PC-3 (cell line): ENCODE measurements at regions not wholly inside any gene's neighbourhood (a gene's known extent, or its start where the extent isn't known, plus 50 kb on each side); places are given as distances from the start of the nearest gene placed in this dataset.

Experiments
- ATAC-seq: fragments of 200-7000 bp; cut with Tn5 transposase; 2 replicates; pipeline ENCODE4 v1.9.1; 2020; ENCODE audit warnings: mild to moderate bottlenecking, moderate library complexity
- BruUV-seq: library from RNA; stranded (reverse); fragments of 400-500 nt; replicated peaks from 2 replicates; lab custom pipeline; 2021; lab: Mats Ljungman, UMichigan
- CTCF ChIA-PET: fragments of 300-600 bp; sonication (Branson Sonifier 250); formaldehyde crosslinking; loops from one replicate; lab custom pipeline; 2022; ENCODE audit warnings: antibody characterized with exemption; lab: Charles Lee
- POLR2A ChIA-PET: fragments of 300-600 bp; sonication (Branson Sonifier 250); formaldehyde crosslinking; loops from one replicate; lab custom pipeline; 2022; ENCODE audit warnings: antibody characterized with exemption; ENCODE audit not compliant: unreplicated experiment; lab: Charles Lee
- DNase-seq: peaks from one replicate; pipeline ENCODE4 v3.0.0-alpha.2; 2015
- H2AFZ ChIP-seq: fragments of 300-600 bp; sonication (generic); 2 replicates; pipeline ENCODE4 v1.6.0; 2016; ENCODE audit warnings: antibody characterized with exemption, low read length
- H3F3A ChIP-seq: fragments of 300-600 bp; sonication (generic); one replicate; pipeline ENCODE4 v1.6.0; 2017; ENCODE audit warnings: antibody characterized with exemption, low read length, control low read depth, mild to moderate bottlenecking; ENCODE audit not compliant: unreplicated experiment
- H3K27ac ChIP-seq: fragments of 300-600 bp; sonication (generic); 2 replicates; pipeline ENCODE4 v1.5.1; 2016; ENCODE audit warnings: mild to moderate bottlenecking, low read length
- H3K27me3 ChIP-seq: fragments of 300-600 bp; sonication (generic); 2 replicates; pipeline ENCODE4 v1.6.1; 2016; ENCODE audit warnings: low read length, mixed read lengths
- H3K36me3 ChIP-seq: fragments of 300-600 bp; sonication (generic); 2 replicates; pipeline ENCODE4 v1.6.1; 2016; ENCODE audit warnings: low read depth, mixed run types, low read length, mixed read lengths
- H3K4me1 ChIP-seq: fragments of 300-600 bp; sonication (generic); 2 replicates; pipeline ENCODE4 v1.5.1; 2016; ENCODE audit warnings: low read length; ENCODE audit not compliant: insufficient read depth
- H3K4me2 ChIP-seq: fragments of 300-600 bp; sonication (generic); 2 replicates; pipeline ENCODE4 v1.6.0; 2016; ENCODE audit warnings: low read length
- H3K4me3 ChIP-seq: fragments of 300-600 bp; sonication (generic); 2 replicates; pipeline ENCODE4 v1.5.1; 2016; ENCODE audit warnings: mild to moderate bottlenecking, low read length, mixed read lengths
- H3K79me2 ChIP-seq: fragments of 300-600 bp; sonication (generic); 2 replicates; pipeline ENCODE4 v1.6.1; 2017; ENCODE audit warnings: low read length, mixed read lengths
- H3K9ac ChIP-seq: fragments of 300-600 bp; sonication (generic); 2 replicates; pipeline ENCODE4 v1.6.0; 2016; ENCODE audit warnings: mild to moderate bottlenecking, low read length
- H3K9me2 ChIP-seq: fragments of 300-600 bp; sonication (generic); replicated peaks from 2 replicates; pipeline ENCODE4 v1.6.1; 2016; ENCODE audit warnings: mixed run types, low read length, mixed read lengths
- H3K9me3 ChIP-seq: fragments of 300-600 bp; sonication (generic); 2 replicates; pipeline ENCODE4 v1.6.1; 2016; ENCODE audit warnings: low read length, mixed read lengths
- H4K20me1 ChIP-seq: fragments of 300-600 bp; sonication (generic); 2 replicates; pipeline ENCODE4 v1.6.1; 2016; ENCODE audit warnings: low read length, mixed read lengths
- EZH2 ChIP-seq: fragments of 300-600 bp; sonication (generic); IDR thresholded peaks from one replicate; pipeline ENCODE4 v1.6.1; 2017; ENCODE audit warnings: antibody characterized with exemption, mild to moderate bottlenecking, low read length; ENCODE audit not compliant: unreplicated experiment
- EZH2phosphoT487 ChIP-seq: fragments of 300-600 bp; sonication (generic); IDR thresholded peaks from 2 replicates; pipeline ENCODE4 v1.6.1; 2018; ENCODE audit warnings: mild to moderate bottlenecking, antibody characterized with exemption, low read length, borderline replicate concordance
- intact Hi-C: fragments of 100-400 bp; cut with micrococcal nuclease; formaldehyde crosslinking; loops from 2 replicates; pipeline ENCODE4 v1.9.0; 2023
- TF ChIP-seq, protein P1 (sequence below): fragments of 300-600 bp; sonication (generic); conservative IDR thresholded peaks from 2 replicates; pipeline ENCODE4 v1.5.1; 2017; ENCODE audit warnings: antibody characterized with exemption, low read depth, mild to moderate bottlenecking, low read length

DNA sequence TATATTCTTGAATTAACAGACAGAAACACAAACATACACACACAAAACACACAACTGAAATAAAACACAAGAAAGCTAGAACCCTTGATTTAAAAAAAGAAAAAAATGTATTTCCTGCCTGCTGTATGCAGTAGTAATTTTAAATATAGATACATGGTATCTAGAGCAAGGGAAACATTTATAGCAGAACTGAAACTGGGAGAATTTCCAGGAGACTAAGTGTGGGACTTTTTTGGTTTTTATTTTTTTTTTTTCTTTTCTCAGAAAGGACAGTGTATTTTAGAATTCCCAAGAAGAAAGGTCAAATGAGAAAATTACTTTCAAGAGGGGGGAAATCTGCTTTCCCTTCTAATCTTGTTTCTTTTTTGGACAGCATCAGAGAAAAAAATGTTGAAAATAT, 558.9 kb upstream of the PKDCC start:
- H3K4me3 ChIP-seq: no peak overlapping the region
- ATAC-seq (no peak), DNase-seq (no peak)
- TF ChIP-seq EZH2phosphoT487 (no peak), EZH2 (no peak)
- TF ChIP-seq, protein P1, sequence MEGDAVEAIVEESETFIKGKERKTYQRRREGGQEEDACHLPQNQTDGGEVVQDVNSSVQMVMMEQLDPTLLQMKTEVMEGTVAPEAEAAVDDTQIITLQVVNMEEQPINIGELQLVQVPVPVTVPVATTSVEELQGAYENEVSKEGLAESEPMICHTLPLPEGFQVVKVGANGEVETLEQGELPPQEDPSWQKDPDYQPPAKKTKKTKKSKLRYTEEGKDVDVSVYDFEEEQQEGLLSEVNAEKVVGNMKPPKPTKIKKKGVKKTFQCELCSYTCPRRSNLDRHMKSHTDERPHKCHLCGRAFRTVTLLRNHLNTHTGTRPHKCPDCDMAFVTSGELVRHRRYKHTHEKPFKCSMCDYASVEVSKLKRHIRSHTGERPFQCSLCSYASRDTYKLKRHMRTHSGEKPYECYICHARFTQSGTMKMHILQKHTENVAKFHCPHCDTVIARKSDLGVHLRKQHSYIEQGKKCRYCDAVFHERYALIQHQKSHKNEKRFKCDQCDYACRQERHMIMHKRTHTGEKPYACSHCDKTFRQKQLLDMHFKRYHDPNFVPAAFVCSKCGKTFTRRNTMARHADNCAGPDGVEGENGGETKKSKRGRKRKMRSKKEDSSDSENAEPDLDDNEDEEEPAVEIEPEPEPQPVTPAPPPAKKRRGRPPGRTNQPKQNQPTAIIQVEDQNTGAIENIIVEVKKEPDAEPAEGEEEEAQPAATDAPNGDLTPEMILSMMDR: no peak
- ChIA-PET CTCF (no interaction called here), POLR2A (no interaction called here)
- H3K9ac ChIP-seq: no peak overlapping the region
- peaks cover 3% of the 10 kb centered on the region; the same call in 1 of the 2 replicates for H3K9me3 ChIP-seq
- intact Hi-C loops: no loop called here
- H3K9me2 ChIP-seq: 0 out of 2 replicates have a peak, but pooled peaks cover 3% of the 10 kb centered on the region
- no peak overlapping the region for H3K4me2 ChIP-seq
- BruUV-seq: no TSS peak
- H3K27me3 ChIP-seq: no peaks in the 10 kb centered on the region
- H4K20me1 ChIP-seq: no peaks in the 10 kb centered on the region
- no peaks in the 10 kb centered on the region for H3K36me3 ChIP-seq
- H2AFZ ChIP-seq: no peak overlapping the region
- H3K27ac ChIP-seq: no peak overlapping the region
- no peaks in the 10 kb centered on the region for H3K79me2 ChIP-seq
- no peaks in the 10 kb centered on the region for H3F3A ChIP-seq
- no peaks in the 10 kb centered on the region for H3K4me1 ChIP-seq

DNA sequence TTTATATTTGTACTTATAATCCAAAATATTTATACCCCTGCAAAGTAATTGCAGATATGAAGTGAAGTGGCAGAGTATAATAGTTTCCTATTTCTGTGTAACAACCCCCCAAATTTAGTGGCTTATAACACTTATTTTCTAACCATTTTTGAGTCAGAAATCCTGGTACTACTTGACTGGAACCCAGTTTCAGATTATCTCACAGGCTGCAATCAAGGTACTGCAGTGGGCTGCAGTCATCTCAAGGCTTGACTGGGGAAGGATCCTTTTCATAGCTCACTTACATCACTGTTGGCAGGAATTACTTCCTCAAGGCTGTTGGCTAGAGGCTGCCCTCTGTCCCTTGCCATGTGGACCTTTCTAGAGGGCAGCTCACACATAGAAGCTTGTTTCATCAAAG, 558.2 kb upstream of the PKDCC start:
- no peak overlapping the region for H3K27ac ChIP-seq

DNA sequence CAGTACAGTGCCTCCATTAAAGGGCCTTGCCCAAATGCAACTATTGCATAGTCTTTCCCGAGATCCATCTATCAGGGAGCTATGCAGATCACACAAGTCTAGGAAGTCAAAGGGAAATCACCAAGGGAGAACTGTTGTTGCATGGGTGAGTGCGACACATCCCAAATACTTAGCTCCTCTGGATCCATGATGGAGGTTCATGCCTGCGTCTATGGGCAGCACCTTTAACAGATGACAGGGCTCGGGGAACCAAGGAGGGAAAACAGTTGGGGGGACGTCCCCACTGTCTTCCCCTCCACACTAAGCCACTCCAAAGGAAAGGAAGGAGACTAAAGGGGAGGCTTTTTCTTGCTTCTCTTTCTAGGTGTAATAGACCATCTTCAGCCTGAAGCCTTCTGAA, 552.8 kb upstream of the PKDCC start:
- ChIA-PET POLR2A (no interaction called here), CTCF (no interaction called here)
- Histone ChIP-seq H2AFZ (no peak overlapping the region), H3K9me2 (no peaks in the 10 kb centered on the region), H3K27ac (no peak overlapping the region), H3K4me1 (no peaks in the 10 kb centered on the region), H3K9ac (no peak overlapping the region), H3K4me3 (no peak overlapping the region), H3K36me3 (no peaks in the 10 kb centered on the region), H3K4me2 (no peak overlapping the region), H3K27me3 (no peaks in the 10 kb centered on the region), H3K9me3 (peaks cover 34% of the 10 kb centered on the region), H3K79me2 (no peaks in the 10 kb centered on the region), H4K20me1 (no peaks in the 10 kb centered on the region), H3F3A (no peaks in the 10 kb centered on the region)
- TF ChIP-seq EZH2 (no peak), EZH2phosphoT487 (no peak)
- TF ChIP-seq, protein P1: no peak
- BruUV-seq: no TSS peak
- intact Hi-C loops: no loop called here
- DNase-seq: no peak
- ATAC-seq: no peak

More for the DNA sequence above, 558.2 kb upstream of the PKDCC start:
- ChIA-PET POLR2A (no interaction called here), CTCF (no interaction called here)
- no peaks in the 10 kb centered on the region for H3F3A ChIP-seq
- no peaks in the 10 kb centered on the region for H3K27me3 ChIP-seq
- H3K36me3 ChIP-seq: no peaks in the 10 kb centered on the region
- no TSS peak for BruUV-seq
- no peak overlapping the region for H2AFZ ChIP-seq
- no peak overlapping the region for H3K9ac ChIP-seq
- no peak overlapping the region for H3K4me2 ChIP-seq
- DNase-seq (no peak), ATAC-seq (no peak)
- no peak overlapping the region for H3K4me3 ChIP-seq
- peaks cover 9% of the 10 kb centered on the region for H3K9me3 ChIP-seq
- TF ChIP-seq EZH2phosphoT487 (no peak), EZH2 (no peak)
- TF ChIP-seq, protein P1: no peak
- no peaks in the 10 kb centered on the region for H3K4me1 ChIP-seq
- intact Hi-C loops: no loop called here
- H3K79me2 ChIP-seq: no peaks in the 10 kb centered on the region
- no peaks in the 10 kb centered on the region for H4K20me1 ChIP-seq
- 0 out of 2 replicates have a peak, but pooled peaks cover 3% of the 10 kb centered on the region for H3K9me2 ChIP-seq
